GM12872 (cell line): ENCODE measurements at regions not wholly inside any gene's neighbourhood (a gene's known extent, or its start where the extent isn't known, plus 50 kb on each side); places are given as distances from the start of the nearest gene placed in this dataset.

Experiments used
- TF ChIP-seq, protein P1 (sequence below): IDR thresholded peaks from 3 replicates; pipeline ENCODE4 v1.5.1; 2011; ENCODE audit warnings: low read depth, mild to moderate bottlenecking, low read length, moderate library complexity; ENCODE audit not compliant: insufficient read depth

- TF ChIP-seq, protein P1, sequence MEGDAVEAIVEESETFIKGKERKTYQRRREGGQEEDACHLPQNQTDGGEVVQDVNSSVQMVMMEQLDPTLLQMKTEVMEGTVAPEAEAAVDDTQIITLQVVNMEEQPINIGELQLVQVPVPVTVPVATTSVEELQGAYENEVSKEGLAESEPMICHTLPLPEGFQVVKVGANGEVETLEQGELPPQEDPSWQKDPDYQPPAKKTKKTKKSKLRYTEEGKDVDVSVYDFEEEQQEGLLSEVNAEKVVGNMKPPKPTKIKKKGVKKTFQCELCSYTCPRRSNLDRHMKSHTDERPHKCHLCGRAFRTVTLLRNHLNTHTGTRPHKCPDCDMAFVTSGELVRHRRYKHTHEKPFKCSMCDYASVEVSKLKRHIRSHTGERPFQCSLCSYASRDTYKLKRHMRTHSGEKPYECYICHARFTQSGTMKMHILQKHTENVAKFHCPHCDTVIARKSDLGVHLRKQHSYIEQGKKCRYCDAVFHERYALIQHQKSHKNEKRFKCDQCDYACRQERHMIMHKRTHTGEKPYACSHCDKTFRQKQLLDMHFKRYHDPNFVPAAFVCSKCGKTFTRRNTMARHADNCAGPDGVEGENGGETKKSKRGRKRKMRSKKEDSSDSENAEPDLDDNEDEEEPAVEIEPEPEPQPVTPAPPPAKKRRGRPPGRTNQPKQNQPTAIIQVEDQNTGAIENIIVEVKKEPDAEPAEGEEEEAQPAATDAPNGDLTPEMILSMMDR, result no peak
These were observed 988.8 kb upstream of the CNTNAP5 start for GRCh38 chr2:123036300-123036699.

GRCh38 chr2:123040506-123040905, 984.6 kb upstream of the CNTNAP5 start:
- TF ChIP-seq, protein P1, result no peak

GRCh38 chr2:123043458-123043857, 981.6 kb upstream of the CNTNAP5 start:
- TF ChIP-seq, protein P1, result no peak

GRCh38 chr2:123045713-123046112, 979.4 kb upstream of the CNTNAP5 start:
- TF ChIP-seq, protein P1, result no peak

DNA sequence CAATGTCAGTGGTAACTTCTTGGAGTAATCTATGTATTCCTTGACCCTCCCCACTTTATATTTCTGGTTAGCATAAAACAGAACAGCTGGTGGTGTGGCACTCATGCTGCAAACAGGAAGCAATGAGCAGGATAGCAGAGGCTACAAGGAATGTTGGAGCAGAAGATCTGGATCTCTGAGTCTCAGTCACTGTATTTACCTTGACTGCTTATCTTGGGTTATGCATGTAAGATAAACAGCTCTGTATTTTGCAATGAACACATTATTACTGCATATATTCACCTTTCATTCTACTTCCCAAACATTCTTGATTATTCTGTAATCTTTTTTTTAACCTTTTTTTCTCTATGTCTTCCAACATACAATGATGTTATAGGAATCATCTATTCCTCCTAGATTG, 977.9 kb upstream of the CNTNAP5 start:
- TF ChIP-seq, protein P1, result no peak

DNA sequence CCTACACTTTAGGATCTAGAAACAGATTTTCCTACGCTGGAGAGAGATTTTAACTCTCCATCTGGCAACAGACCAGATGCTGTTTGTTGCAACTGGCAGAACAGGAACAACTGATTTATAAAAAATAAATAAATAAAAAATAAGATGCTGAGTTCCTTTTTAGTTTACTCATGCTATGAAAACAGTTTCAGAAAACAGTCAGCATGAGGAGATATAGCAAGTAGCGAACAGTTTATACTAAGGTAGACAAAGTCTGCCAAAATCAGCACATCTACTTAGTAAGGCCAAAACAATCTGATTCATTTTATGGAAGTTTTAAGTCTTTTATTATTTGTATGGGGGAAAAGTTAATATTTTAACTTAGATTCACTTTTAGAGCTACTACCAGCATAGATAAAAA, 974.0 kb upstream of the CNTNAP5 start:
- TF ChIP-seq, protein P1, result no peak

DNA sequence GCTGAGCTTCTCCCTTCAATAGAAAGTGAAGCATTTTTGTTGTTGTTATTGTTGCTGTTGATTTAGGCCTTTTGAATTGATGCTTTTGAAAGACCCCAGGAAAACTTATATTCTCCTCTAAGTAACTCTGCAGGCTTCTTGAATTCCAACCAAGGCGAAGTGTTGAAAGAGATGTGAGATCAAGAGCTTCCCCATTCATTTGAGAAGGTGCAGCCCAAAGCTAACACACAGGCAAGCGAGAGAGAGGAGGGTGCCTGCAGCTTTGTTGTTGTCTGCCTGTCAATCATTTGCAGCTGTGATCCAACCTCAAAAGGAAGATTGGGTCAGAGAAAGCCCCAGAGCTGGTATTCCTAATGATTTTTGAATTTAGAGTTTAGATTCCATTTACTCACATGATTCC, 963.6 kb upstream of the CNTNAP5 start:
- TF ChIP-seq, protein P1, result no peak

DNA sequence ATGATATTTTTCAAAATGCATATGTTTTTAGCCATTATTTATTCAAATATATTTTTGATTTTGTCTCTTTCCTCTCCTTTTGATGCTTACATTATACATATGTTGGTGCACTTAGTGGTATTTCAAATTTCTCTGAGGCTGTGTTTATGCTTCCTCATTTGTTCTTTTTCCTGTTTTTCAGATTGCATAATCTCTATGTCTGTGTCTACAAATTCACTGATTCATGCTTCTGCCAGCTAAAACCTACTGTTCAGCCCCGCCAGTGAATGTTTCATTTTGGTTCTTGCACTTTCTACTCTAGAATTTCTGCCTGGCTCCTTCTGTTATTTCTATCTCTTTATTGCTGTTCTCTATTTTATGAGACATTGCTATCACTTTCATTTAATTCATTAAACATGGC, 951.7 kb upstream of the CNTNAP5 start:
- TF ChIP-seq, protein P1, result no peak
